Panc1 (cell line): ENCODE measurements at regions not wholly inside any gene's neighbourhood (a gene's known extent, or its start where the extent isn't known, plus 50 kb on each side); places are given as distances from the start of the nearest gene placed in this dataset.
"Not testable (repeated sequence)": the region's sequence is repeated elsewhere in the genome, so short reads cannot be mapped to it uniquely, and the experiment has no call there.

Experiments used
- ATAC-seq: fragments of 200-7000 bp; cut with Tn5 transposase; 2 replicates; pipeline ENCODE4 v1.9.1; 2020; ENCODE audit warnings: mild to moderate bottlenecking, moderate library complexity
- BruUV-seq: library from RNA; stranded (reverse); fragments of 400-500 nt; replicated peaks from 2 replicates; lab custom pipeline; 2021; lab: Mats Ljungman, UMichigan
- CTCF ChIA-PET: fragments of 300-600 bp; sonication (Branson Sonifier 250); formaldehyde crosslinking; loops from one replicate; lab custom pipeline; 2022; ENCODE audit warnings: antibody characterized with exemption; lab: Charles Lee
- POLR2A ChIA-PET: fragments of 300-600 bp; sonication (Branson Sonifier 250); formaldehyde crosslinking; loops from one replicate; lab custom pipeline; 2022; ENCODE audit warnings: antibody characterized with exemption; lab: Charles Lee
- DNase-seq: peaks from one replicate; pipeline ENCODE4 v3.0.0-alpha.2; 2010; ENCODE audit warnings: low read depth, low spot score
- H3K27ac ChIP-seq: 2 replicates; pipeline ENCODE4 v1.5.1; 2011; ENCODE audit warnings: mild to moderate bottlenecking, low read length, inconsistent platforms
- H3K27me3 ChIP-seq: fragments of 200-500 bp; sonication (Bioruptor generic); 2 replicates; pipeline ENCODE4 v1.6.0; 2014; ENCODE audit warnings: low read length, inconsistent platforms; ENCODE audit not compliant: control insufficient read depth, insufficient read depth
- H3K36me3 ChIP-seq: fragments of 200-500 bp; sonication (Bioruptor generic); 2 replicates; pipeline ENCODE4 v1.5.1; 2014; ENCODE audit warnings: inconsistent platforms, mild to moderate bottlenecking, low read length, moderate library complexity; ENCODE audit not compliant: control insufficient read depth, insufficient read depth
- H3K4me1 ChIP-seq: 2 replicates; pipeline ENCODE4 v1.5.1; 2011; ENCODE audit warnings: inconsistent platforms, mild to moderate bottlenecking, low read length, moderate library complexity; ENCODE audit not compliant: control insufficient read depth, insufficient read depth
- H3K4me3 ChIP-seq, 2 experiments: 2 replicates each; pipeline ENCODE4 v1.5.1; 2011 to 2012; ENCODE audit warnings: low read depth in 2 of 2, low read length in 2 of 2, mild to moderate bottlenecking in 2 of 2, inconsistent platforms in 1 of 2, moderate library complexity in 1 of 2
- H3K9me3 ChIP-seq: fragments of 200-500 bp; sonication (Bioruptor generic); 2 replicates; pipeline ENCODE4 v1.5.1; 2014; ENCODE audit warnings: low read depth, mild to moderate bottlenecking, inconsistent platforms, low read length, moderate library complexity; ENCODE audit not compliant: control insufficient read depth, insufficient read depth
- CTCF ChIP-seq: fragments of 450-650 bp; IDR thresholded peaks from 2 replicates; pipeline ENCODE4 v1.5.1; 2017; ENCODE audit warnings: mild to moderate bottlenecking
- POLR2AphosphoS5 ChIP-seq: IDR thresholded peaks from 2 replicates; pipeline ENCODE4 v1.6.1; 2012; ENCODE audit warnings: mild to moderate bottlenecking, low read depth, low read length, moderate library complexity
- REST ChIP-seq, 2 experiments: IDR thresholded peaks; 2 replicates each; pipeline ENCODE4 v1.6.1; 2011 to 2012; ENCODE audit warnings: low read depth in 2 of 2, control low read depth in 1 of 2, low read length in 1 of 2, mild to moderate bottlenecking in 1 of 2, moderate library complexity in 1 of 2; ENCODE audit not compliant: insufficient read depth in 1 of 2
- SIN3A ChIP-seq: IDR thresholded peaks from 2 replicates; pipeline ENCODE4 v1.6.1; 2012; ENCODE audit warnings: low read depth, mild to moderate bottlenecking, low read length, moderate library complexity, borderline replicate concordance; ENCODE audit not compliant: insufficient read depth
- TCF7L2 ChIP-seq: IDR thresholded peaks from 2 replicates; pipeline ENCODE4 v1.6.1; 2011; ENCODE audit warnings: mild to moderate bottlenecking, low read depth, low read length, inconsistent platforms
- in situ Hi-C: cut with HindIII; loops from 2 replicates; pipeline ENCODE4 v1.10.0; 2016; ENCODE audit warnings: low sequenced_read_pairs, low pct_unique_long_range_greater_than_20kb
- intact Hi-C: fragments of 100-400 bp; cut with micrococcal nuclease; formaldehyde crosslinking; loops from one replicate; pipeline ENCODE4 v1.10.0; 2022; ENCODE audit not compliant: unreplicated experiment

- intact Hi-C loops (no loop called here), in situ Hi-C loops (no loop called here)
- POLR2A ChIA-PET, result no interaction called here
- TF ChIP-seq REST (IDR thresholded peaks at IDR 0.05; ENCODE audit: insufficient read depth in 1 of 2, low read depth in 2 of 2, low read length in 1 of 2), result no peak
- no peak for TF ChIP-seq SIN3A
- no peak for TF ChIP-seq TCF7L2
- TF ChIP-seq POLR2AphosphoS5, result no peak
- no peak for TF ChIP-seq CTCF
- 0 out of 2 replicates have a peak, but pooled peaks have one; percentile 34 for ATAC-seq
- H3K27ac ChIP-seq, result no peak overlapping the region
- H3K4me3 ChIP-seq, result no peak overlapping the region
- no peaks in the 10 kb centered on the region; the same call in 1 of the 2 replicates for H3K27me3 ChIP-seq
- no peaks in the 10 kb centered on the region for H3K4me1 ChIP-seq
- no TSS peak for BruUV-seq
- no peaks in the 10 kb centered on the region for H3K9me3 ChIP-seq
- CTCF ChIA-PET, result no interaction called here
- DNase-seq, result no peak
- H3K36me3 ChIP-seq, result no peaks in the 10 kb centered on the region
Measured at GRCh38 chr12:128111951-128112350, 155.0 kb upstream of the TMEM132C start.

GRCh38 chr12:128113250-128113649, 153.7 kb upstream of the TMEM132C start:
- BruUV-seq, in situ Hi-C loops: not testable (repeated sequence)
- DNase-seq, result peak; percentile 25

GRCh38 chr12:128114485-128114884, 152.5 kb upstream of the TMEM132C start:
- no TSS peak for BruUV-seq
- no peak overlapping the region for H3K4me3 ChIP-seq
- no peak for ATAC-seq
- in situ Hi-C loops (no loop called here), intact Hi-C loops (no loop called here)
- no peak for DNase-seq
- H3K27me3 ChIP-seq, result no peaks in the 10 kb centered on the region
- TF ChIP-seq TCF7L2 (no peak), REST (IDR thresholded peaks at IDR 0.05; ENCODE audit: insufficient read depth in 1 of 2, low read depth in 2 of 2, low read length in 1 of 2) (no peak), SIN3A (no peak), POLR2AphosphoS5 (no peak), CTCF (no peak)
- no peak overlapping the region for H3K27ac ChIP-seq
- ChIA-PET CTCF (no interaction called here), POLR2A (no interaction called here)
- H3K9me3 ChIP-seq, result no peaks in the 10 kb centered on the region
- no peaks in the 10 kb centered on the region for H3K36me3 ChIP-seq
- H3K4me1 ChIP-seq, result no peaks in the 10 kb centered on the region

More at GRCh38 chr12:128113250-128113649, 153.7 kb upstream of the TMEM132C start:
- H3K4me1 ChIP-seq, H3K36me3 ChIP-seq, ATAC-seq, H3K9me3 ChIP-seq, H3K4me3 ChIP-seq, intact Hi-C loops, H3K27ac ChIP-seq, H3K27me3 ChIP-seq, CTCF ChIA-PET: not testable (repeated sequence)
- POLR2A ChIA-PET, result interaction anchor here (0.6 kb wide), 1 partner anchor 52 kb away, joined by 4 read pairs; no protein-coding TSS in a partner anchor
